ENCODE measurements at regions not wholly inside any gene's neighbourhood (a gene's known extent, or its start where the extent isn't known, plus 50 kb on each side); places are given as distances from the start of the nearest gene placed in this dataset.

- peak in 1 of 5 experiments; percentile 48 for DNase-seq
Observed at GRCh38 chr6:153210083-153210482, 79.0 kb upstream of the RGS17 start.

GRCh38 chr6:153208706-153209105 lies 77.6 kb upstream of the RGS17 start:
- no peak for DNase-seq

- DNase-seq = no peak
Observed at GRCh38 chr6:153207617-153208016, 76.5 kb upstream of the RGS17 start.

GRCh38 chr6:153207006-153207405 lies 75.9 kb upstream of the RGS17 start:
- no peak for DNase-seq

- DNase-seq = no peak
Observed at GRCh38 chr6:153192943-153193885, 62.1 kb upstream of the RGS17 start.

- DNase-seq = no peak
Observed at GRCh38 chr6:153183925-153184324, 52.8 kb upstream of the RGS17 start.
